ENCODE measurements at regions not wholly inside any gene's neighbourhood (a gene's known extent, or its start where the extent isn't known, plus 50 kb on each side); places are given as distances from the start of the nearest gene placed in this dataset.

- DNase-seq = no peak
- no peaks in the 10 kb centered on the region for H3K36me3 ChIP-seq
- H3K4me3 ChIP-seq = no peak overlapping the region
- peaks cover 1% of the 10 kb centered on the region; the same call in 1 of the 2 replicates for H3K27me3 ChIP-seq
- no peaks in the 10 kb centered on the region for H3K9me3 ChIP-seq
Measured at GRCh38 chr22:35203583-35203982, 53.7 kb upstream of the HMGXB4 start.

- no peaks in the 10 kb centered on the region for H3K9me3 ChIP-seq
- H3K36me3 ChIP-seq = no peaks in the 10 kb centered on the region
- H3K4me3 ChIP-seq = no peak overlapping the region
- DNase-seq = no peak
- no peaks in the 10 kb centered on the region for H3K27me3 ChIP-seq
Measured at GRCh38 chr22:35204807-35205775, 52.2 kb upstream of the HMGXB4 start.

DNA sequence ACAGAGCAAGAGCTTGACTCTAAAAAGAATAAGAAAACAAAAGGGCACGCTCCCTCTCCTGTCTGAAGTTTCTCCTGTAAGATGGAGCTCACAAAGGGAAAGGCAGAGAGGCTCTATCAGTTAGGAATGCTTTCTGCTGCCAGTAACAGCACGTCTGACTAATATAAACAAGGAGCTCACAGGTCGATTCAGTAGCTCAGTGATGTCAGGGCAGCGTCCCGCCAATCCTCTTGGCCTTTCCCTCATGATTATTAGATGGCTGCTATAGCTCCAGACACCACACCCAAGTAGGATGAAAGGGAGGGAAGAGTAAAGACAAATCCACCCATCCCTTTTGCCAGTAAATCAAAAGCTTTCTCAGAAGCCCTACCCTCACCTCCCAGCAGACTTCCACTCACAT lies 51.3 kb upstream of the HMGXB4 start:
- no peaks in the 10 kb centered on the region for H3K36me3 ChIP-seq
- DNase-seq = peak; percentile 86

GRCh38 chr22:35206889-35207288 lies 50.4 kb upstream of the HMGXB4 start:
- DNase-seq = no peak
- H3K36me3 ChIP-seq = no peaks in the 10 kb centered on the region

More for the DNA sequence above, 51.3 kb upstream of the HMGXB4 start:
- Histone ChIP-seq H3K4me3 (no peak overlapping the region), H3K27me3 (no peaks in the 10 kb centered on the region), H3K9me3 (no peaks in the 10 kb centered on the region)

More at GRCh38 chr22:35206889-35207288, 50.4 kb upstream of the HMGXB4 start:
- H3K9me3 ChIP-seq = no peaks in the 10 kb centered on the region
- H3K27me3 ChIP-seq = no peaks in the 10 kb centered on the region
- no peak overlapping the region for H3K4me3 ChIP-seq
